Smooth muscle cell (in vitro differentiated cells): ENCODE measurements at regions not wholly inside any gene's neighbourhood (a gene's known extent, or its start where the extent isn't known, plus 50 kb on each side); places are given as distances from the start of the nearest gene placed in this dataset.
A peak's percentile ranks its signal among the peaks of the same experiment; 100 is the strongest.

Experiments used
- DNase-seq: peaks from one replicate; lab custom pipeline; 2025; ENCODE audit not compliant: unreplicated experiment; lab: John Stamatoyannopoulos, UW
- H2AFZ ChIP-seq: fragments of 200-600 bp; sonication (generic); 2 replicates; pipeline ENCODE4 v1.6.0; 2016; ENCODE audit warnings: antibody characterized with exemption, low read depth, mild to moderate bottlenecking
- H3F3A ChIP-seq: fragments of 200-600 bp; sonication (generic); 2 replicates; pipeline ENCODE4 v1.6.0; 2017; ENCODE audit warnings: antibody characterized with exemption, low read depth
- H3K27ac ChIP-seq: fragments of 200-600 bp; sonication (generic); 2 replicates; pipeline ENCODE4 v1.5.1; 2016; ENCODE audit warnings: low read depth, mild to moderate bottlenecking
- H3K27me3 ChIP-seq: fragments of 200-600 bp; sonication (generic); 2 replicates; pipeline ENCODE4 v1.6.1; 2016; ENCODE audit warnings: low read depth, mild to moderate bottlenecking
- H3K36me3 ChIP-seq: fragments of 200-600 bp; sonication (generic); 2 replicates; pipeline ENCODE4 v1.5.1; 2016; ENCODE audit warnings: low read depth
- H3K4me1 ChIP-seq: fragments of 200-600 bp; sonication (generic); 2 replicates; pipeline ENCODE4 v1.5.1; 2016; ENCODE audit warnings: low read depth
- H3K4me2 ChIP-seq: fragments of 200-600 bp; sonication (generic); 2 replicates; pipeline ENCODE4 v1.6.0; 2016; ENCODE audit warnings: mild to moderate bottlenecking
- H3K4me3 ChIP-seq: fragments of 200-600 bp; sonication (generic); 2 replicates; pipeline ENCODE4 v1.5.1; 2016; ENCODE audit warnings: mild to moderate bottlenecking
- H3K79me2 ChIP-seq: fragments of 200-600 bp; sonication (generic); 2 replicates; pipeline ENCODE4 v1.6.0; 2016; ENCODE audit warnings: low read depth, mild to moderate bottlenecking
- H3K9ac ChIP-seq: fragments of 200-600 bp; sonication (generic); 2 replicates; pipeline ENCODE4 v1.6.0; 2016; ENCODE audit warnings: low read depth
- H3K9me3 ChIP-seq: fragments of 200-600 bp; sonication (generic); replicated peaks from 2 replicates; pipeline ENCODE4 v1.5.1; 2016; ENCODE audit warnings: low read depth
- H4K20me1 ChIP-seq: fragments of 200-600 bp; sonication (generic); 2 replicates; pipeline ENCODE4 v1.6.0; 2016; ENCODE audit warnings: low read depth
- WGBS: methylation state at CpG from one replicate; pipeline ENCODE4 v1.1.7; 2016; ENCODE audit warnings: low lambda C conversion rate; 5-methylcytosine and 5-hydroxymethylcytosine counted together
- TF ChIP-seq, protein P1 (sequence below): fragments of 200-600 bp; sonication (generic); IDR thresholded peaks from 2 replicates; pipeline ENCODE4 v1.5.1; 2017; ENCODE audit warnings: borderline replicate concordance, mild to moderate bottlenecking, antibody characterized with exemption; ENCODE audit not compliant: insufficient read depth, poor library complexity, severe bottlenecking

DNA sequence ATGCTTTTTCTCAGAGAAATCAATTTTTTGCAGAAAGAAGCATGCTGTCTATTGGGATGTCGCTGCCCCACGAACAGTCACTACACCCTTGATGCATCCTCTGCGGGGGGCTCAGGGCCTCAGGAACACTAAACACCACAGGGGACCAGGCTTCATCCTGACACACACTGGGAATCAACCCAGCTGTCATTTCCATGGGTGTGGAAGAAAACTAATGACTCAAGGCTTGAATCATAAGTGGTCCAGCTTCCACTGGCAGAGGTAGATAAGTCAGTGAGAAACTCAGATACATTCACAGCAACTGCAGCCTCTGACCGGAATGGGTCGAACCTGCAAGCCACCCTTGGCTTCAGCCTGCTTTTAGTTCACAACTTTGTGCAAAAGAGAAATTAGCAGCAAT, 81.3 kb upstream of the SPTLC3 start:
- Histone ChIP-seq H3K9ac (no peak overlapping the region), H4K20me1 (no peaks in the 10 kb centered on the region), H3K4me2 (no peak overlapping the region), H3K36me3 (no peaks in the 10 kb centered on the region), H3K4me3 (no peak overlapping the region), H3K27me3 (no peaks in the 10 kb centered on the region), H3F3A (peaks cover 13% of the 10 kb centered on the region), H3K79me2 (no peaks in the 10 kb centered on the region), H3K4me1 (peaks cover 20% of the 10 kb centered on the region), H3K9me3 (no peaks in the 10 kb centered on the region), H2AFZ (no peak overlapping the region), H3K27ac (no peak overlapping the region)
- WGBS: 87% methylated on average over 5 of the region's 5 CpGs
- no peak for DNase-seq
- TF ChIP-seq, protein P1, sequence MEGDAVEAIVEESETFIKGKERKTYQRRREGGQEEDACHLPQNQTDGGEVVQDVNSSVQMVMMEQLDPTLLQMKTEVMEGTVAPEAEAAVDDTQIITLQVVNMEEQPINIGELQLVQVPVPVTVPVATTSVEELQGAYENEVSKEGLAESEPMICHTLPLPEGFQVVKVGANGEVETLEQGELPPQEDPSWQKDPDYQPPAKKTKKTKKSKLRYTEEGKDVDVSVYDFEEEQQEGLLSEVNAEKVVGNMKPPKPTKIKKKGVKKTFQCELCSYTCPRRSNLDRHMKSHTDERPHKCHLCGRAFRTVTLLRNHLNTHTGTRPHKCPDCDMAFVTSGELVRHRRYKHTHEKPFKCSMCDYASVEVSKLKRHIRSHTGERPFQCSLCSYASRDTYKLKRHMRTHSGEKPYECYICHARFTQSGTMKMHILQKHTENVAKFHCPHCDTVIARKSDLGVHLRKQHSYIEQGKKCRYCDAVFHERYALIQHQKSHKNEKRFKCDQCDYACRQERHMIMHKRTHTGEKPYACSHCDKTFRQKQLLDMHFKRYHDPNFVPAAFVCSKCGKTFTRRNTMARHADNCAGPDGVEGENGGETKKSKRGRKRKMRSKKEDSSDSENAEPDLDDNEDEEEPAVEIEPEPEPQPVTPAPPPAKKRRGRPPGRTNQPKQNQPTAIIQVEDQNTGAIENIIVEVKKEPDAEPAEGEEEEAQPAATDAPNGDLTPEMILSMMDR: no peak

DNA sequence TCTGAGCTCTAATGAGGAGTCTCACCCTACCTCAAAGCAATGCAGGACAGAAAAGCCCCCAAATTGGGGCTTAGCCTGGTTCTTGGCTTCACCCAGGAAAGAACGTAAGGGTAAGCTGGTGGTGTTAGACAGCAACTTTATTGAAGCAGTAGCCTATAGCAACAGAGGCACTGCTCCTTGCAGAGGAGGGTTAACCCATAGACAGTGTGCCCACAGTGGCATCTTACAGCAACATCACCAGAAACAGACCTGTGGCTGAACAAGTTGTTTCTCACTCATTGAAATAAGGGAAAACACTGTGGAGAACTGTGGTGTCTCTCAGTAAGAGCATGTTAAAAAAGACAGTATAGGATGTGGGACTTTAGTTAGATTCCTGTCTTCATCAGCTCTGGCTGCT, 80.4 kb upstream of the SPTLC3 start:
- Histone ChIP-seq H3K27ac (peak overlapping the region; percentile 90), H3K4me2 (peak overlapping the region; percentile 69), H3K79me2 (no peaks in the 10 kb centered on the region), H3K4me1 (peaks cover 20% of the 10 kb centered on the region), H3K4me3 (no peak overlapping the region), H4K20me1 (no peaks in the 10 kb centered on the region), H3F3A (peaks cover 13% of the 10 kb centered on the region), H3K9me3 (no peaks in the 10 kb centered on the region), H3K27me3 (no peaks in the 10 kb centered on the region), H2AFZ (peak overlapping the region; percentile 23), H3K9ac (no peak overlapping the region), H3K36me3 (no peaks in the 10 kb centered on the region)
- WGBS: 64% methylated on average over 1 of the region's 1 CpG
- DNase-seq: no peak
- TF ChIP-seq, protein P1: no peak

DNA sequence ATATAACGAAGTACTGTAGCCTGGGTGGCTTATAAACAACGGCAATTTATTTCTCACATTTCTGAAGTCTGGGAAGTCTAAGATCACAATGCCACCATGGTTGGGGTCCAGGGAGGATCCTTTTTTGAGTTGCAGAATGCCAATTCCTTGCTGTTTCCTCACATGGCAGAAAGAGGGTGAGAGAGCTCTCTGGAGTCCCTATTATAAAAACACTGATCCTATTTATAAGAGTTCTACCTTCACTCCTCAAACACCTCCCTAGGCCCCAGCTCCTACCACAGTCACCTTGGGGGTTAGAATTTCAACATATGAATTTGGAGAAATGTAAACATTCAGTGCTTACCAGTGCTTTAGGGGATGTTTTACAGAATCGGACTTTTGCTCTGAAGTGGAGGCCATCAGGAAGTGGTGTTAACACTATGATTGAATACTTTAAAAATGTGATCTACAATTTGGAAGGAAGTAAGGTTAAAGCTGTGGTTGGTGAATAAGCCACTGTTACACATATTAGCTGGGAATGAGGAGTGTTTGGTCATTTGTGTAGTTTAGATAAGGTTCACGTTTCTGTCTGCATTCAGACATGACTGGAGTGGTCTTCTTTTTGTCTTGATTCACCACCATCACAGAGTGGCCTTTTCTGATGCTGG, 79.9 kb upstream of the SPTLC3 start:
- H3K9ac ChIP-seq: peak overlapping the region; percentile 58
- peaks cover 18% of the 10 kb centered on the region for H3K4me1 ChIP-seq

More for the DNA sequence above, 79.9 kb upstream of the SPTLC3 start:
- Histone ChIP-seq H3K27ac (peak overlapping the region; percentile 90), H3K27me3 (no peaks in the 10 kb centered on the region), H3F3A (peaks cover 13% of the 10 kb centered on the region), H3K36me3 (no peaks in the 10 kb centered on the region), H3K9me3 (no peaks in the 10 kb centered on the region), H2AFZ (peak overlapping the region; percentile 39), H3K4me3 (no peak overlapping the region), H4K20me1 (no peaks in the 10 kb centered on the region), H3K79me2 (no peaks in the 10 kb centered on the region), H3K4me2 (peak overlapping the region; percentile 69)
- no peak for DNase-seq
- TF ChIP-seq, protein P1: no peak
- 24% methylated on average over 4 of the region's 4 CpGs for WGBS
